ENCODE measurements at regions not wholly inside any gene's neighbourhood (a gene's known extent, or its start where the extent isn't known, plus 50 kb on each side); places are given as distances from the start of the nearest gene placed in this dataset.

- no peak for TF ChIP-seq CTCF (IDR thresholded peaks at IDR 0.05)
- TF ChIP-seq POLR2A (IDR thresholded peaks at IDR 0.05), result no peak
Measured at GRCh38 chr4:85092536-85092935, 126.0 kb upstream of the WDFY3 start.
